H1 (cell line): ENCODE measurements at regions not wholly inside any gene's neighbourhood (a gene's known extent, or its start where the extent isn't known, plus 50 kb on each side); places are given as distances from the start of the nearest gene placed in this dataset.

Experiments
- ATF3 ChIP-seq: IDR thresholded peaks from 2 replicates; pipeline ENCODE4 v1.6.1; 2011; ENCODE audit warnings: low read depth, mild to moderate bottlenecking, low read length; ENCODE audit not compliant: insufficient read depth
- BACH1 ChIP-seq: IDR thresholded peaks from 2 replicates; pipeline ENCODE4 v1.6.1; 2012; ENCODE audit warnings: low read length, improper control_type of control experiment
- CTCF ChIP-seq, 3 experiments: IDR thresholded peaks; 1 replicate in 2 of 3; 2 replicates in 1 of 3; pipeline versions ENCODE4 v1.5.1 to v1.6.1; 2011; ENCODE audit warnings: low read length in 3 of 3, mild to moderate bottlenecking in 3 of 3, inconsistent platforms in 2 of 3, low read depth in 1 of 3, moderate library complexity in 1 of 3; ENCODE audit not compliant: insufficient read depth in 1 of 3; ENCODE audit errors: control extremely low read depth in 1 of 3
- HDAC6 ChIP-seq: IDR thresholded peaks from one replicate; pipeline ENCODE4 v1.7.1; 2012; ENCODE audit warnings: low read depth, mild to moderate bottlenecking, inconsistent platforms, low read length, moderate library complexity
- MAFK ChIP-seq: IDR thresholded peaks from 2 replicates; pipeline ENCODE4 v1.6.1; 2012; ENCODE audit warnings: low read depth, mild to moderate bottlenecking, improper control_type of control experiment, low read length
- POLR2A ChIP-seq, 2 experiments: IDR thresholded peaks; 1 replicate in 1 of 2; 2 replicates in 1 of 2; pipeline ENCODE4 v1.6.1; 2011; ENCODE audit warnings: low read depth in 2 of 2, low read length in 2 of 2, mild to moderate bottlenecking in 2 of 2; ENCODE audit errors: control extremely low read depth in 1 of 2
- SP4 ChIP-seq: IDR thresholded peaks from 2 replicates; pipeline ENCODE4 v1.6.1; 2012; ENCODE audit warnings: low read length, inconsistent platforms
- TAF1 ChIP-seq: IDR thresholded peaks from 2 replicates; pipeline ENCODE4 v1.6.1; 2011; ENCODE audit warnings: mild to moderate bottlenecking, low read depth, low read length
- TF ChIP-seq, protein P1 (sequence below): IDR thresholded peaks from 2 replicates; pipeline ENCODE4 v1.6.1; 2011; ENCODE audit warnings: low read length, improper control_type of control experiment

GRCh38 chr2:19762142-19762541 is 139.6 kb downstream of the TTC32 start:
- TF ChIP-seq HDAC6 (no peak), POLR2A (IDR thresholded peaks at IDR 0.05; ENCODE audit: control extremely low read depth in 1 of 2, low read depth in 2 of 2, low read length in 2 of 2) (no peak), MAFK (no peak), SP4 (no peak), CTCF (IDR thresholded peaks at IDR 0.05; ENCODE audit: control extremely low read depth in 1 of 3, insufficient read depth in 1 of 3, low read depth in 1 of 3, low read length in 3 of 3) (no peak), TAF1 (no peak), BACH1 (no peak), ATF3 (no peak)
- TF ChIP-seq, protein P1, sequence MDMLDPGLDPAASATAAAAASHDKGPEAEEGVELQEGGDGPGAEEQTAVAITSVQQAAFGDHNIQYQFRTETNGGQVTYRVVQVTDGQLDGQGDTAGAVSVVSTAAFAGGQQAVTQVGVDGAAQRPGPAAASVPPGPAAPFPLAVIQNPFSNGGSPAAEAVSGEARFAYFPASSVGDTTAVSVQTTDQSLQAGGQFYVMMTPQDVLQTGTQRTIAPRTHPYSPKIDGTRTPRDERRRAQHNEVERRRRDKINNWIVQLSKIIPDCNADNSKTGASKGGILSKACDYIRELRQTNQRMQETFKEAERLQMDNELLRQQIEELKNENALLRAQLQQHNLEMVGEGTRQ = no peak
